ENCODE measurements at regions not wholly inside any gene's neighbourhood (a gene's known extent, or its start where the extent isn't known, plus 50 kb on each side); places are given as distances from the start of the nearest gene placed in this dataset.

GRCh38 chr16:72271699-72272240 lies 99.8 kb upstream of the PMFBP1 start:
- H3K79me2 ChIP-seq (ENCODE audit: insufficient read depth, low read length) = no peaks in the 10 kb centered on the region
- H3K27me3 ChIP-seq (ENCODE audit: low read length) = no peaks in the 10 kb centered on the region
- no peak for TF ChIP-seq EZH2phosphoT487 (conservative IDR thresholded peaks at IDR 0.05; ENCODE audit: low read length)
- TF ChIP-seq, protein P1, sequence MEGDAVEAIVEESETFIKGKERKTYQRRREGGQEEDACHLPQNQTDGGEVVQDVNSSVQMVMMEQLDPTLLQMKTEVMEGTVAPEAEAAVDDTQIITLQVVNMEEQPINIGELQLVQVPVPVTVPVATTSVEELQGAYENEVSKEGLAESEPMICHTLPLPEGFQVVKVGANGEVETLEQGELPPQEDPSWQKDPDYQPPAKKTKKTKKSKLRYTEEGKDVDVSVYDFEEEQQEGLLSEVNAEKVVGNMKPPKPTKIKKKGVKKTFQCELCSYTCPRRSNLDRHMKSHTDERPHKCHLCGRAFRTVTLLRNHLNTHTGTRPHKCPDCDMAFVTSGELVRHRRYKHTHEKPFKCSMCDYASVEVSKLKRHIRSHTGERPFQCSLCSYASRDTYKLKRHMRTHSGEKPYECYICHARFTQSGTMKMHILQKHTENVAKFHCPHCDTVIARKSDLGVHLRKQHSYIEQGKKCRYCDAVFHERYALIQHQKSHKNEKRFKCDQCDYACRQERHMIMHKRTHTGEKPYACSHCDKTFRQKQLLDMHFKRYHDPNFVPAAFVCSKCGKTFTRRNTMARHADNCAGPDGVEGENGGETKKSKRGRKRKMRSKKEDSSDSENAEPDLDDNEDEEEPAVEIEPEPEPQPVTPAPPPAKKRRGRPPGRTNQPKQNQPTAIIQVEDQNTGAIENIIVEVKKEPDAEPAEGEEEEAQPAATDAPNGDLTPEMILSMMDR (IDR thresholded peaks at IDR 0.05; ENCODE audit: insufficient read depth, low read length, poor library complexity, severe bottlenecking) = no peak
- H3K9me3 ChIP-seq (ENCODE audit: insufficient read depth, low read length) = no peaks in the 10 kb centered on the region
- no peak overlapping the region for H3K4me3 ChIP-seq (ENCODE audit: insufficient read depth, low read length, poor library complexity, severe bottlenecking)
- H4K20me1 ChIP-seq (ENCODE audit: low read depth, low read length) = no peaks in the 10 kb centered on the region
- H3K4me2 ChIP-seq (ENCODE audit: low read depth, low read length, poor library complexity, severe bottlenecking) = no peak overlapping the region
- H3K27ac ChIP-seq (ENCODE audit: low read depth, low read length) = no peak overlapping the region
- H3K36me3 ChIP-seq (ENCODE audit: low read length) = no peaks in the 10 kb centered on the region
- no peak overlapping the region for H3K9ac ChIP-seq (ENCODE audit: low read length)
- no peaks in the 10 kb centered on the region for H3F3A ChIP-seq (ENCODE audit: insufficient read depth)
- no peak overlapping the region for H2AFZ ChIP-seq (ENCODE audit: low read depth, low read length, severe bottlenecking)
- H3K9me2 ChIP-seq (replicated peaks; ENCODE audit: insufficient read depth, low read length) = no peaks in the 10 kb centered on the region

GRCh38 chr16:72270531-72270930 lies 98.6 kb upstream of the PMFBP1 start:
- no peak for TF ChIP-seq EZH2phosphoT487 (conservative IDR thresholded peaks at IDR 0.05; ENCODE audit: low read length)
- TF ChIP-seq, protein P1 (IDR thresholded peaks at IDR 0.05; ENCODE audit: insufficient read depth, low read length, poor library complexity, severe bottlenecking) = no peak
- Histone ChIP-seq H3K9me3 (ENCODE audit: insufficient read depth, low read length) (no peaks in the 10 kb centered on the region), H3K4me2 (ENCODE audit: low read depth, low read length, poor library complexity, severe bottlenecking) (no peak overlapping the region), H3K4me3 (ENCODE audit: insufficient read depth, low read length, poor library complexity, severe bottlenecking) (no peak overlapping the region), H3K79me2 (ENCODE audit: insufficient read depth, low read length) (no peaks in the 10 kb centered on the region), H3K27ac (ENCODE audit: low read depth, low read length) (no peak overlapping the region), H3F3A (ENCODE audit: insufficient read depth) (no peaks in the 10 kb centered on the region), H3K27me3 (ENCODE audit: low read length) (no peaks in the 10 kb centered on the region), H3K9me2 (replicated peaks; ENCODE audit: insufficient read depth, low read length) (no peaks in the 10 kb centered on the region), H2AFZ (ENCODE audit: low read depth, low read length, severe bottlenecking) (no peak overlapping the region), H3K36me3 (ENCODE audit: low read length) (no peaks in the 10 kb centered on the region), H3K9ac (ENCODE audit: low read length) (no peak overlapping the region), H4K20me1 (ENCODE audit: low read depth, low read length) (no peaks in the 10 kb centered on the region)

DNA sequence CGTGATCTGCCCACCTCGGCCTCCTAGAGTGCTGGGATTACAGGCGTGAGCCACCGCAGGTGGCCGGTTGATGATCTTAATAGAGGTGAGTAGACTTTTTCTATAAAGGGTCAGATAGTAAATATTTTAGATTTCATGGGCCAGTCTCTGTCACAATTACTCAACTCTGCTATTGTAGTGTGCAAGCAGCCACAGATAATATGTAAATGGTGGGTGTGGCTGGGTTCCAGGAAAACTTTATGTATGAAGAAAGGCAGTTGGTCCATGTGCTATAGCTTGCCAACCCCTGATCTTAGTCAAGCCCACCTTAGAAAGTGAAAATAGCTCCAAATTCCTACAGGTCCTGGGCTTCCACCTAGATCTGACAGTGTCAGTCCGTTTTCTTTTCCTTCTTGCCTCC lies 94.9 kb upstream of the PMFBP1 start:
- TF ChIP-seq EZH2phosphoT487 (conservative IDR thresholded peaks at IDR 0.05; ENCODE audit: low read length) = no peak
- TF ChIP-seq, protein P1 (IDR thresholded peaks at IDR 0.05; ENCODE audit: insufficient read depth, low read length, poor library complexity, severe bottlenecking) = no peak
- H2AFZ ChIP-seq (ENCODE audit: low read depth, low read length, severe bottlenecking) = no peak overlapping the region
- H3K4me2 ChIP-seq (ENCODE audit: low read depth, low read length, poor library complexity, severe bottlenecking) = no peak overlapping the region

More for the DNA sequence above, 94.9 kb upstream of the PMFBP1 start:
- H3K9me3 ChIP-seq (ENCODE audit: insufficient read depth, low read length) = no peaks in the 10 kb centered on the region
- no peaks in the 10 kb centered on the region for H3F3A ChIP-seq (ENCODE audit: insufficient read depth)
- H3K27ac ChIP-seq (ENCODE audit: low read depth, low read length) = no peak overlapping the region
- H3K4me3 ChIP-seq (ENCODE audit: insufficient read depth, low read length, poor library complexity, severe bottlenecking) = no peak overlapping the region
- H3K27me3 ChIP-seq (ENCODE audit: low read length) = no peaks in the 10 kb centered on the region
- H4K20me1 ChIP-seq (ENCODE audit: low read depth, low read length) = no peaks in the 10 kb centered on the region
- no peaks in the 10 kb centered on the region for H3K9me2 ChIP-seq (replicated peaks; ENCODE audit: insufficient read depth, low read length)
- no peaks in the 10 kb centered on the region for H3K79me2 ChIP-seq (ENCODE audit: insufficient read depth, low read length)
- no peaks in the 10 kb centered on the region for H3K36me3 ChIP-seq (ENCODE audit: low read length)
- no peak overlapping the region for H3K9ac ChIP-seq (ENCODE audit: low read length)
